ENCODE measurements at regions not wholly inside any gene's neighbourhood (a gene's known extent, or its start where the extent isn't known, plus 50 kb on each side); places are given as distances from the start of the nearest gene placed in this dataset.

- no peak for TF ChIP-seq EP300 (IDR thresholded peaks at IDR 0.05)
- no peak for TF ChIP-seq POLR2A (IDR thresholded peaks at IDR 0.05)
Observed at GRCh38 chr11:80129396-80129795, 688.6 kb upstream of the TENM4 start.
